Mesothelial cell of epicardium (in vitro differentiated cells): ENCODE measurements at regions not wholly inside any gene's neighbourhood (a gene's known extent, or its start where the extent isn't known, plus 50 kb on each side); places are given as distances from the start of the nearest gene placed in this dataset.

Experiments
- DNase-seq, 2 experiments: peaks; one replicate each; pipeline ENCODE4 v3.0.0; 2021; ENCODE audit warnings: low spot score in 2 of 2; ENCODE audit not compliant: unreplicated experiment in 2 of 2
- H3K27ac Mint-ChIP-seq: 2 replicates; pipeline ENCODE4 v1.8.0; 2021; ENCODE audit warnings: mixed read lengths
- H3K27me3 Mint-ChIP-seq: 2 replicates; pipeline ENCODE4 v1.8.0; 2021; ENCODE audit warnings: low read depth, mixed read lengths
- H3K36me3 Mint-ChIP-seq: 2 replicates; pipeline ENCODE4 v1.8.0; 2021; ENCODE audit warnings: mixed read lengths
- H3K4me1 Mint-ChIP-seq: 2 replicates; pipeline ENCODE4 v1.8.0; 2021; ENCODE audit warnings: mixed read lengths
- H3K4me3 Mint-ChIP-seq: 2 replicates; pipeline ENCODE4 v1.8.0; 2021; ENCODE audit warnings: mild to moderate bottlenecking, moderate library complexity, mixed read lengths
- H3K9me3 Mint-ChIP-seq: 2 replicates; pipeline ENCODE4 v1.8.0; 2021; ENCODE audit warnings: mixed read lengths
- CTCF ChIP-seq: fragments of 200-600 bp; sonication (generic); IDR thresholded peaks from one replicate; pipeline ENCODE4 v1.5.0; 2021; ENCODE audit warnings: antibody characterized with exemption; ENCODE audit not compliant: unreplicated experiment

- Mint-ChIP-seq H3K4me1 (no peaks in the 10 kb centered on the region), H3K27me3 (no peaks in the 10 kb centered on the region), H3K9me3 (peaks cover 22% of the 10 kb centered on the region), H3K27ac (no peak overlapping the region), H3K36me3 (peaks cover 4% of the 10 kb centered on the region), H3K4me3 (no peak overlapping the region)
- no peak for TF ChIP-seq CTCF
- no peak for DNase-seq
Measured at GRCh38 chr13:89951341-89951740, 1396.1 kb upstream of the MIR17HG start.

- no peak for DNase-seq
- H3K9me3 Mint-ChIP-seq: peaks cover 9% of the 10 kb centered on the region
- no peaks in the 10 kb centered on the region for H3K4me1 Mint-ChIP-seq
- no peak for TF ChIP-seq CTCF
- no peaks in the 10 kb centered on the region for H3K27me3 Mint-ChIP-seq
- H3K36me3 Mint-ChIP-seq: peaks cover 4% of the 10 kb centered on the region
- no peak overlapping the region for H3K4me3 Mint-ChIP-seq
- H3K27ac Mint-ChIP-seq: no peak overlapping the region
Measured at GRCh38 chr13:89953581-89953980, 1393.9 kb upstream of the MIR17HG start.

GRCh38 chr13:89955773-89956172 lies 1391.7 kb upstream of the MIR17HG start:
- H3K27ac Mint-ChIP-seq: no peak overlapping the region
- no peaks in the 10 kb centered on the region for H3K4me1 Mint-ChIP-seq

GRCh38 chr13:89959074-89959473 lies 1388.4 kb upstream of the MIR17HG start:
- H3K27me3 Mint-ChIP-seq: no peaks in the 10 kb centered on the region
- H3K27ac Mint-ChIP-seq: no peak overlapping the region
- H3K36me3 Mint-ChIP-seq: peaks cover 4% of the 10 kb centered on the region
- peaks cover 9% of the 10 kb centered on the region for H3K9me3 Mint-ChIP-seq
- H3K4me3 Mint-ChIP-seq: no peak overlapping the region
- DNase-seq: no peak
- TF ChIP-seq CTCF: no peak
- H3K4me1 Mint-ChIP-seq: peaks cover 7% of the 10 kb centered on the region

More at GRCh38 chr13:89955773-89956172, 1391.7 kb upstream of the MIR17HG start:
- H3K4me3 Mint-ChIP-seq: no peak overlapping the region
- H3K9me3 Mint-ChIP-seq: peaks cover 9% of the 10 kb centered on the region
- DNase-seq: no peak
- H3K36me3 Mint-ChIP-seq: peaks cover 4% of the 10 kb centered on the region
- no peak for TF ChIP-seq CTCF
- no peaks in the 10 kb centered on the region for H3K27me3 Mint-ChIP-seq

GRCh38 chr13:89965252-89965651 lies 1382.2 kb upstream of the MIR17HG start:
- Mint-ChIP-seq H3K9me3 (no peaks in the 10 kb centered on the region), H3K27me3 (no peaks in the 10 kb centered on the region), H3K4me1 (peaks cover 7% of the 10 kb centered on the region), H3K4me3 (no peak overlapping the region), H3K36me3 (no peaks in the 10 kb centered on the region), H3K27ac (no peak overlapping the region)
- no peak for TF ChIP-seq CTCF
- DNase-seq: no peak

GRCh38 chr13:89966524-89966923 lies 1381.0 kb upstream of the MIR17HG start:
- Mint-ChIP-seq H3K9me3 (no peaks in the 10 kb centered on the region), H3K27ac (no peak overlapping the region), H3K36me3 (no peaks in the 10 kb centered on the region), H3K27me3 (no peaks in the 10 kb centered on the region), H3K4me1 (peaks cover 7% of the 10 kb centered on the region), H3K4me3 (no peak overlapping the region)
- no peak for TF ChIP-seq CTCF
- no peak for DNase-seq
